CD4-positive, alpha-beta T cell treated with Interleukin-17A for 4 hours (primary cell): ENCODE measurements at regions not wholly inside any gene's neighbourhood (a gene's known extent, or its start where the extent isn't known, plus 50 kb on each side); places are given as distances from the start of the nearest gene placed in this dataset.

Source experiments
- DNase-seq: peaks from one replicate; pipeline ENCODE4 v3.0.0-alpha.2; 2020; ENCODE audit warnings: mixed read lengths

DNA sequence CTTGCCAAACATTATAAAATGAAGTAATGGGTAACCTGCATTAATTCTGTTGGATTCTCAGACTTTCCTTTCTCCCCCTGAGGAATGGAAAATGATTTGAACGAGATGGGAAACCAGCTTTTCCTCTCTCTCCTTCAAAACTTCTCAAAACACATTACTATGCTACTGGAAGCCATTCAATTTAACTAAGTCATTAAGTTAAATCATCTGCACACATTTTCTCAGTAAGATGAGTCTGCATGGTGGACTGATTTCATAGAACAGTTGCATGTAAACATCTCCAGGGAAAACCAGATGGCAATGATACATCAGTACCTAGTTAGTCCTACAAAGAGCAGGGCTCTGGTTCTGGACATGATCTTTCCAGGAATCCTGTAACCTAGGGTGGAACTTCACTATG is 59.9 kb downstream of the BMP4 start:
- DNase-seq = no peak

DNA sequence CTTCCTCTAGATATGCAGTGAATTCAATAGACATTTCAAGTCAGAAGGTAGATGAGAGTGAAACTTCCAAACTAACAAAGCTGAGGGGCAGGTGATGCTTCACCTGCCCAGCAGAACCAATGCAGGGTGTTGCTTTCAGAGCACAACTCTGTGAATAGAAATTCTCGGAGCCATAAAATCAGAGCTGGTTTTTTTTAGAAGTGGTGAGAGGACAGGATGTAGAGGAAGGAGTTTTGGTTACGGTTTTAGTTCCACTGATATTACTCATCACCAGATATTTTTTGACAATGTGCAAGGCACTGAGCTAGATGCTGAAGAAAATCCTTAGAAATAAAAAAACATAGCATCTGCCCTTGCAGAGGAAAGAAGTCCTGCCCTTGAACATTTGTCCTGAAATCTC is 62.2 kb downstream of the BMP4 start:
- DNase-seq = no peak

DNA sequence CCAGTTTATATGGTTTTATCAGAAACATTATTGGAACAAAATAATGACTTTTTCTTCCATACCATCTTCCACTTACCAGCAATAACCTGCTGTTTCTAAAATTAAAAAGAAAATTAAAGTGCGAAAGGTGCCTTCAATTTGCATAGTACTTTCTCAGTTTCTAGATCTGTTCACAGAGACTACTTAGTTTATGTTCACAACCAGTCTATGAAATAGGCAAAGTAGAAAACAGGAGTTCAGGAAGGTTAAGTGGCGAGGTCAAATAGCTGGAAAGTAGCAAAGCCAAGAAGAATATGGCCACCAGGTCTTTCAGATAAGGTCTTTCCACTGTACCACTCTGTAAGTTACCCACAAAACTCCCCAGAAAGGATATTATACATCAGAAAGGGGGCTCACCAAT is 63.3 kb downstream of the BMP4 start:
- DNase-seq = no peak

DNA sequence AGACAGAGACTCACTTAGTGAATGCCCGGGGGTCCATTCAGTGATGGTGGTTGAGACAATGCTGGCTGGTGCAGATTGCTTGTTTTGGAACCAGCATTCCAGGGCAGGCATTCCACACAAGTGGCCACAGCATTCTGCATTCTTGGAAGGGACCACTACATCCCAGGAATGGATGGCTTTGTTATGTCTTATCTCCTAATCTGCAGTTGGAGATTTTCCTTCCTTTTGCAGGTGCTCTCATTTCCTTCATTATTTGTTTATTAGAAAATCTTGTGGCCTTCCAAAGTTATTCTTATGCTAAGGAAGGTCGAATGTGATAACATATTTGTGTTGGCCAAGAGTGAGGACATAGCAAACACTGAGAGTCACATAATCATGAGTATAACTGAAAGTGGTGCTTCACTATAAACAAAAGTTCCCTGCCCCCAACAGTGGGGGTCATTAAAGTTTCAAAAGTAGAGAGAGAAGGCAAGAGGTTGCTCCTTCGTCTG is 66.0 kb downstream of the BMP4 start:
- no peak for DNase-seq

DNA sequence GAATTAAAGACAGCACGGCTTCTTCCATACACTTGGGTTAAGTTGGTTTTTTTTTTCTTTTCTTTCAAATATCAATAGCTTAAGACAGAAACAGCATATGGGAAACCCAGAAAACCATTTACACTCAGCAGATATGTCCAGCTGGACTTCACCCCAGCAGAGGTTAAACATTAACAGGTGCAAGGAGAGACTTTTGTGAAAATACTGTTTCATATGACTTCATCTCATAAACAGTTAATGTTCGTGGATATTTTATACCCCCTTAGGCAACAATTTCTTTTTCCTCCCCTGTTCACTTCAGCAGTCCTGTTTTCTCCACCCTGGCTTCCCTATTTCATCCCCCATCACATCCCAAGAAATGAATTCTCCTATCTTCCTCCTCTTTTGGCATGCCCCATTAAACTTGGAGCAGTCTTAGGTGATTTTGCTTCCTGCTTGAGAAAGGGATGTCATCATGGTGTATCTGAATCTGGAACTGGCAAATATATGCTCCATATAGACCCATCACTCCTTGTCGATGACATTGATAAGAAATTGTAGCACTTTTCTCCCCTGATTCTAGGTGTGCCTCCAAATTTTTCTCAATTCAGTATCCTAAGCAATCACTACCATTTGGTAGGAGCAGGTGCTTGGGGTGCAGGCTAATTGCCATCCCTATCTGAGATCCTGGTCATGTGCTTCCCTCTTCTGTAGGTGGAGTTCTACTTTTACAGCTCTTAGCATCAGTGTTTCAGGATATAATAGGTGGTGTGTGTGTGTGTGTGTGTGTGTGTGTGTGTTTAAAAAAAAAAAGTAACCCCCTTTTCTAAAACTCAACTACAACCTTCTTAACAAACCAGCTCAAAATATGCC is 67.9 kb downstream of the BMP4 start:
- DNase-seq = no peak

DNA sequence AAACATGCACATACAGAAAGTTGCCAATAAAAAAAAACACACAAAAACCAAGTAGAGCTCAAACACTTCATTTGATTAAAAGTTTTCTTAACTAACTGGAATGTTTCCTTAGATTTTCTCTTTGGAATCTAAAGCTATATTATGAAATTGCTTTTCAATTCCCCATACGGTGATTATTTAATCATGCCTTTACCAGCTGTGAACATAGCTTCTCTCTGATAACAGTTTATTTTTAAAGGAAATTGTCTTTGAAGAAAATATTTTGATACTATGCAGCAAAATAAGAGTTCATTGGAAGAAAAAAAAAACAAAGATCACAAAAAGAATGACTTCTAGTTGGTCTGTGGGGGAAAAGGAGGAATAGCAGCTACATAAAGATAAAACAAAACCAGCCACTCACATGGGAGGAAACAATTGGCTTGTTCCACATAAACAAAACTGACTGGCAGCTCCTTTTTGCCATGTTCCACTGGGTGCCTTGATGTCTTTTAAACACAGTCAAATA is 71.4 kb downstream of the BMP4 start:
- no peak for DNase-seq

DNA sequence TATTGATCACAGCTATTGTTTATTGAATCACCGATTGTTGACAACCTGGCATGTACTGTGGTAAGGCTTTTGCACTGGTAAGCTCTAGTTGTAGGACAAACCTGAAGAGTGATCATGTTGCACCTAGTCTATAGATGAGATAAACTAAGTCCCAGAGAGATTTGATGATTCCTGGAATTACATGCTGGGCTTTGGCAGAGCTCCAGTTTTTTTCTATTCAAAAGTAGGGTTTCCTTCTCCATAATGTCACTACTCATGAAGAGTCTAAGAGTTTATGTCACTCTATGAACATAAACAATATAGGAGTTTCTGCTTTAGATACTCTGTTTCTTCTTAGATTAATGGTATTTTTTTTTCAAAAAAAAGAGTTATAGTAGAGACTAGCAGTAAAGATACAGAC is 72.0 kb downstream of the BMP4 start:
- DNase-seq = no peak

DNA sequence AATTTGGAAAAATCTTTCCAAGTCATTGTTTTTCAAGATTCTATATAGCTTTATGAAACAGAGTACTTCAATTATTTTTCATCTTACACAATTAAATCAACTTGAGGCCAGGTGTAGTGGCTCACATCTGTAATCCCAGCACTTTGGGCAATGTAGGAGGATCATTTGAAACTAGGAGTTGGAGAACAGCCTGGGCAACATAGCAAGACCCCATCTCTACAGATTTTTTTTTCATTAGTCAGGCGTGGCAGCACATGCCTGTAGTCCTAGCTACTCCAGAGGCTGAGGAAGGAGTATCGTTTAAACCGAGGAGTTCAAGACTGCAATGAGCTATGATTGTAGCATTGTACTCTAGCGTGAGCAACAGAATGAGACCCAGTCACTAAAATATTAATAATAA is 72.9 kb downstream of the BMP4 start:
- no peak for DNase-seq

DNA sequence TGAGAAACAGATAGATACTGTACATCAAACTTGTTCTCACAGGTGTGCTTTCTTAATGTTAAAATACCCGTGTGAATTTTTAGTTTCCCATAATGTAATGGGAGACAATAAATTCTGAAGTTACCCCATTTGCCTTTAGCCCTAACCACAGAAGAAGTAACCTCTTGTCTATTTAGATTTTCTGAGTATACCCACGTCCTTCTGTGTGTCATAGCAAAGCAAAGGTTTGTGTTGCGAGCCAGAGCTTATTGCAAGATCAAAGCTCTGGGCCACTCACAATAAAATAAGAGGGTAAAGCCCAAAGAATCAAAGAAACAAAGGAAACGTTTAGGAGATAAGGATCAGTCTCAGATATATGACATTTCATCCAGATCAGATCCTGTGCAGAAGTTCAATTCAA is 73.9 kb downstream of the BMP4 start:
- DNase-seq = no peak

DNA sequence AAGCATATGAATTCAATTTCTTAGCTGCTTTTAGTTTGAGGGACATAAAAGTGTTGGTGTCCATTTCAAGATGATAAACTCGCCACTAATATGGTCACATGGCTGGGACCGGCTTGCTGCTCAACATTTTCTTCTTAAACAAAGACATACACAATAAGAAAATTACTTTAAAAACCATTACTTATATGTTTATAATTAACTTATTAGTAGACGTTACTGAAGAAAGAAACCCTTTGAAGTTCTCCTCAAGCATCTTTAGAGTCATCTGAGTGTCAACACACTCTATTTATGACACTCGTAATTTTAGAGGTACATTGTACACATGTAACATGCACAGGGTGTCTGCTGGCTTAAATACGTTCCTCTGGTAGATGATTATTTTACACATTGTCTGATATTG is 74.7 kb downstream of the BMP4 start:
- DNase-seq = no peak

DNA sequence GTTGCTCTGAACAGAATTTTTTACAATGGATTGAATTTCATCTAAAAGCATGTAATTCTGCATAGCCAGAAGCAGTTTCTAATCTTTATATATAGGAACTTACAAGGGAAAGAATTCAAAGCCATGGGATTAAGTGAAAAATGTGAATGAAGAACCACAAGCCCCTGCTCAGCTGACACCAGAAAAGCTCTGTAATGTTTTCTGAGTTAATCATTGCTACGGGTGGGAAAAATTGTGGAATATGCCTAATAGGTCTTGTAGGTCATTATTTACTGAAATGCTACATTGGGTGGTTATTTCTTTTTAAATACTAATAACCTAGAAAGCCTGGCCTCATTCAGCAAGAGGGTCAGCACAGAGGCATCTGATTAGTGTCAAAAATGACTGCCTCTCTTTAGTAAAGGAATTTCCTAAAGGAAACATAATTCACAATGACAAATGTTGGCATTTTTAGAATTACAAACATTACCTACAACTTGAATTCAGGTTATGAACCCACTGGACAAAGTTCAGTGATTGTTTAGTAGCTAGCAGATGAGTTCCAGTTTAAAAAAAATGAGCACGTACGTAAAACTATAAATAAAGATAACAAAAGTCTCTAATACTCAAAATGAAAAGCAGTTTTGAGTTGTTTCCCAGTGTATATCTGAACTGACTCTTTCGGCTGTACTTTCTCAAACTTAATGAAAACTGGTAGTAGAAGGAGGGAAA is 75.3 kb downstream of the BMP4 start:
- DNase-seq = no peak

DNA sequence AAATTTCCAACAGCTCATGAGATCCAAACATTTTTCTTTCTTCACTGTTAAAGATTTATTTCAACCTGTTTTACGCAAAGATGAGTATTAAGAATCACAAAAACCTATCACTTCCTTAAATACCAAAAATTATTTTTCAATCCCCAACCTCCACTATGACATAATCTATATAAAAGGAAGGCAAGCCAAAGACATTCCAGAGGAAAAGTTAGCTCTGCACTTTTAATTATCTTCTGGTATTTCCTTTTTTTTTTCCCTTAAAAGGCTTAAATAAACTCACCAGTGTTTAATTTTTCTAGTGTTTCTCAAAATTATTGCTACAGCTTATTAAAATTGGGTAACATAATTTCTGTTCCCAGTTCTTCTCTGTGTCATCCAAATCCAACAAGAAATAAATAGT is 75.9 kb downstream of the BMP4 start:
- DNase-seq = no peak

DNA sequence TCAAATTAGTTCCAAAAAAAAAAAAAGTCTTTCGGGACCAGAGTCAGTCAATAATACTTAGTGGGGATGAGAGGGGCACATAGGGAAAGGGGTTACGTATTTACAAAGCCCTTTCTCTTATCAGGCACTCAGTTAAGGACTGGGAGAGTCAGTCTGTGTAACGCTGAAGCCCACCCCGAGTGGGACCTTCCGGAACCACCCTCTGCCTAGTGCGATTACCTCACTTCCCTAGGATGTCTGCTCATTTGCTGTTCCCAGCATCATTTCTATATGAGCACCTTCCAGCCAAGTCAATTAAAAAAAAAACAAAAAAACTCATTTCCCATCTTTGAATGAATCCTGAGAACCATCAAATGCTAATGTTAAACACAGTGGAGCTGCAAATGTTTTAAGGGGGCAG is 76.9 kb downstream of the BMP4 start:
- no peak for DNase-seq

DNA sequence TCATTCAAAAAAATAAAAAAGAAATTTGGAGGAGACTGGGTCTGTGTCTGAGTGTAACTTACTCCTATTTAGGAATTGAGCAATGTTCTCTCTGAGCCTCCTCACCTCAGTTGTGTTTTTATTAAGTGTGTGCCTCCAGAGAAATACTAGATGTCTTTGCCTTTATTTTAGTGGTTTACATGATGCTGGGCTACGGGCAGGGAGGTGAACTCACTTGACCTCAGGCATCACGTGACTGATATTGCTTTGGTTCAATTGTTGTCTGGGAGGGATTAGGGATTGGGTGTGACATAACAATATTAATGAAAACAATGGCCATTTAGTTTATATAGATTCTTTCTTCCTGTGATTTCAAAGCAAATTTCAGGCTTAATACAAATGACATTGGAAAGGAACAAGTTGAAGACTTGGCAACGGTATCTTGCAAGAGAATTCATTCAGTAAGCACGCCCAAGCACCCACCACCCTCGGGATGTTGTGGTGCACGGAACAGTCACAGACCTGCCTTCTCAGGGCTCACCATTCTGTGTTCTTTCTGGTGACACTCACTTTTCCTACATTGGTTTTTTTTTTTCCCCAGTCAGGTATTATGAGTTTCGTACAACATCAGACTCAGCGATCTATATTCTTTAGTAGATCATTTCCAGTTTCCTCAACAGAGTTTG is 77.5 kb downstream of the BMP4 start:
- no peak for DNase-seq

DNA sequence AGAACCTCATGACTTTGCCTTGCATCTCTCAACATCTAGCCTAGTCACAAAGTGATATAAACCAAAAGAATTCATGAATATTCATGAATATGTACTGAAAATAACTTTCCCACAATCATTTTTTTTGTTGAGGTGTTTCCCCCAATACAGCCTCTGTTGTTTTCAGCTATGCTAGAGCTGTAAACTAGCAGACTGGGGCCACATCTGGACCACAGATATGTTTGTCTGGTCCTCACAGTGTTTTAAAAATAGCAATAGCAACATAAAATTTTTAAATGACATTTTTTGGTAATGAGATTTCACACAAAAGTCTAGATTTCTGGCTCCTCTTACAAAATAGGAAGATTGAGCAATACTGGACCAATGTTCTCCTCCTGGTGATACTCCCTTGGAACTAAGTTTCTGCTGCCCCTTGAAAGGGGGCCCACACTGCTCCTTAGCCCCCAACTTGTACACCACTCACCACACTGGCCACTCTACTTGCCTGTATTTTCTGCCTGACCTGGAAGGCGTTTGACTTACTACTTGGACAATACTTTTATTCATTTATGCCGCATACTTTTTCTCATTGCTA is 81.2 kb downstream of the BMP4 start:
- DNase-seq = no peak

DNA sequence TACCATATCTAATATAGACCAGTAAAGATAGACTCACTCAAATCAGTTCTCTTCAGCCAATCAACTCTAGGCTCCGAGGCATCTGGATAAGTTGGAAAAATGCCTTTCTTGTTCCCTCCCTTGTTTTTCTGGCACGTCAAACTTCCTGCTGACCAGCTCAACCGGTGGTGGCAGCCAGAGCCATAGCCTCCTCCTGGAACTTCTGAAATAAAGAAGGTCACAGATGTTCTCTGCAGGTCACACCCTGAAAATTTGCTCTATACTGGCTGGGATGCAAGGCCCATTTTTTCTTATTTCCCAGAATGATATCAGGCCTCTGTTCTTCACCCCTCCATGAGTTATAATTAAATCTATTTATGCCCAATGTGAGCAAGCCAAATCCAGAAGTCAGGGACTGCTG is 81.9 kb downstream of the BMP4 start:
- DNase-seq = no peak

DNA sequence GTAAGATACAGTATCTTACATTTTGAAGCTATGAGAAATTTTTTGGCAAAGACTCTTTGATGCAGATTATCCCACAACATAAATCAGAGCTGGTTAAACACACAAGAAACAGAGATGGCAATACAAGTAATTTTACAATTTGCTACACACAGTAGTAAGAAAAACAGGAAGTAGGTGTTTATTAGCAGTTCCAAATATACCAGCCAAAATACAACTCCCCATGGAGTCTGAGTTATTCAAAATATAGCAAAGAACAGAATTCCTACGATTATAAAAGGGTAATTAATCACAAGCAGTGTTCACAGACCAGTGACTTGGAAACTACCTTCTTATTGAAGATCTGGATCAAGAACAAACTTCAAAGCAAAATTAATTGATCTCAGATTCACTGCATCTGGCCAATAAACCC is 83.9 kb downstream of the BMP4 start:
- DNase-seq = no peak

DNA sequence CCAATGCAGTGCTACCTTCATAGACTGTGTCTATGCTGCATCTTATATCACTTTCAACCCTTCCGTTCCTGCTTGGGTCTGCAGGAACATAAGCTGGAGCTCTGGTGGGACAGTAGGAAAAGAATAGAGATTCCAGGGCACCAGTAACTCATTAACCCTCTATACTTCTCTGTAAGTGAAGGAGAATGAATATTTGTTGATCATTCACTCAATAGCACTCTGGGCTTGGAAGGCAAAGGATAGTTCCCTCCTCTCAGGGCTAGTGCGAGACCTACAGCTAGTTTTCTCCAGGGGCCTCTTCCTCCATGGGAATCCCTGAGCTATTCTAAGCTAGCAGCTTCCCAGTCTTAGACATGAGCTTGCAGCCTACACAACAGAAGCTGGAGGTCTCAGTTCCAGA is 84.7 kb downstream of the BMP4 start:
- DNase-seq = no peak

DNA sequence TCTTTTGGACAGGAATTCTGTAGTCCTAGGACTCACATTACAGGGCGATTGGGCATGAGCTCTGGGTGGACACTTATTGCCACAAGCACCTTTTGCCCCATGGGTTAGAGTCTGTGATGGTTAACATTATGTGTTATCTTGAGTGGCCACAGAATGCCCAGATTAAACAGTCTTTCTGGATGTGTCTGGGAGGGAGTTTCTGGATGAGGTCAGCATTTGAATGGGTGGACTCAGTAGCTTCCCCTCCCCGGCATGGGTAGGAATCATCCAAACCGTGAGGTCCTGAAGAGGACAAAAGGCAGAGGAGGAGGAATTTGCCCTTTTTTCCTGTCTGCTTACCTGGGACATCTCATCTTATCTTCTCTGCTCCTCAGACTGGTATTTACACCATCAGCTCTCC is 85.6 kb downstream of the BMP4 start:
- DNase-seq = no peak

DNA sequence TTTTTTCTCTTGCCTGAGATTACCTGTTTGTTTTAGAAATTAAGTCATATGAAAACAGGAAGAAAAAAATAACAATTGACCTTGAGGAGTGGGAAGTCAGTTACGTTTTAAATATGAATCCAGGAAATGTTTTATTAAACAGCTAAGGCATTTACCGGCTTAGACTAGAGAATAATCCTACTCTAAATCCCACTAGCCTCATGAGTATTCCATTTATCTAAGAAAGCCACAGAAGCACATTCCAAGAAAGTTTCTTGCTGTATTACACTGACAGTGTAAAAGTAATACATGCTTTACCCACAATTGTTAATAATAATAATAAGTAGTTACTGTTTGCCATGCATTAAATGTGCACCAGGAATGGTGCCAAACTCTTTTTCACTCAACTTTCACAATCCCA is 90.9 kb downstream of the BMP4 start:
- no peak for DNase-seq

DNA sequence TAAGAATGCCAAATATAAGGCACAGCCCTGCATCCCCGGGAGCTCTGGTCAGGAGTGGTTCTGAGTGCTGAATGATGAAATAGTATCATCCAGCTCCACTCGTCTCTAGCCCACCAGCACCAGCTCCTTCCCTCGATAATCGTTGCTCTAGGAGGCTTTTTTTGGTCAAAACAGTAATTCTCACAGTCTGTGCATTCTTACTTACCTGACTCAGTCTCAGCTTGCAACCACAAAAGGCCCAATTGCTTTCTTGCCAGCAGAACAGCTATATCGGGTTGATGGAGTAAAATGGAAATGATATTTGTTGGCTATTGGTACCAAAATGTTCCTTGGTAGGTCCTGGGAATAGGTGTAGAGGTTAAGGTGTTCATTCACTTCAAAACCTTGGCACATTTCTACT is 94.8 kb downstream of the BMP4 start:
- DNase-seq = no peak

DNA sequence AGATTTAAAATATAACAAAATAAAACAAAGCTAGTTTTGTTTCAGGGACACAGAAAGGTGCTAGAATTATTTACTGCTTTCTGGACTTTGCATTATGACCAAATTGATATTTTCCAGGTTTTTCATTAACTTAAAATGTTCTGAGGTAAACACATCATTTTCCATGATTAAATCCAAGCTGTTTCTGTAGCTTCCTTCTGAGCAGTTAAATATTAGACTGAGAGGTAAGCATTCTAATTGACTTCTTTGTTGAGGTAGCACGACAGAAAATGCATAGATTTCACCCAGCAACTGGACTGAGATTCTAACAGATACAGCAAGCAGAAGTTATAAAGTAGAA is 98.3 kb downstream of the BMP4 start:
- DNase-seq = no peak

DNA sequence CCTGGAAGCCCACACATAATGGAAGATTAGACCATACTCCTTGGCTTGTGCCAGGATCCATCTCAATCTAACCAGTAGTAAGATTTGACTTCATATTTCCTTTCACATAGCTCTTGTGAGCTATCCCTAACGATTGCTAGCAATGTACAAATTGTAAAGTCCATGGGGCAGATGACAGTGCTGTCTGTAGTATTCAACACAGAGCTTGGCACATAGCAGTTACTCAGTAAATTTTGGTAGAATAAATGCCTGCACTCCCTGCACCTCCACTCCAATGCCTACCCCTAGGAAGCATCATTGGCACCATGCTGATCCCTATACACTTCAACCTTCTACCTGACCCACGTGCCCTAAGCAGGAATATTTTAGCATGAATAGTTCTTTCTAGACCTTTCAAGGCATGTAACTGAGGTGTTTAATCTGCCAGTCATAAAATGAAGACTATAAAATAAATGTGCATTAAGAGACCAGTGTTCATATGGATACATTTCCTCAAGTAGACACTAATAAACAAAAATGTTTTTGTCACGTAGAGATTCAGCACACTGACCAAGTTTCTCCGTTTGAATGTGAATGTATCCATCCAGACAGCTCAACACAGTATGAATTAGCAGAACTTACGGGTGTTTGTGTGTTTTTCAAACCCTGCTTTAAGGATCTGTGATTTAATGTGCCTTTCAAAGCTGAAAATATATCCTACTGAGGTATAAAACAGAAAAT is 98.8 kb downstream of the BMP4 start:
- no peak for DNase-seq
